MM.1S (cell line): ENCODE measurements at regions not wholly inside any gene's neighbourhood (a gene's known extent, or its start where the extent isn't known, plus 50 kb on each side); places are given as distances from the start of the nearest gene placed in this dataset.

ENCODE experiments used
- CTCF ChIP-seq: fragments of 300-600 bp; sonication (generic); IDR thresholded peaks from 2 replicates; pipeline ENCODE4 v1.5.1; 2016; ENCODE audit warnings: antibody characterized with exemption, low read length, mixed read lengths
- EZH2 ChIP-seq: fragments of 300-600 bp; sonication (generic); optimal IDR thresholded peaks from 2 replicates; pipeline ENCODE3; 2017; ENCODE audit warnings: low read depth, mild to moderate bottlenecking, antibody characterized with exemption, low read length, mixed read lengths

GRCh38 chr5:2887481-2888348, 136.2 kb upstream of the IRX2 start:
- TF ChIP-seq EZH2 (no peak), CTCF (no peak)
